AG04449 (cell line): ENCODE measurements at regions not wholly inside any gene's neighbourhood (a gene's known extent, or its start where the extent isn't known, plus 50 kb on each side); places are given as distances from the start of the nearest gene placed in this dataset.

Experiments
- CTCF ChIA-PET: fragments of 350-600 bp; formaldehyde crosslinking; extraction: SDS; loops from one replicate; lab custom pipeline; 2021; ENCODE audit warnings: antibody characterized with exemption; lab: Yijun Ruan, JAX
- POLR2A ChIA-PET: fragments of 400-600, 350-600 bp; formaldehyde crosslinking; extraction: SDS; loops from one replicate; lab custom pipeline; 2020; ENCODE audit warnings: antibody characterized with exemption, inconsistent platforms; lab: Yijun Ruan, JAX
- DNase-seq: peaks from one replicate; pipeline ENCODE4 v3.0.0-alpha.2; 2010; ENCODE audit warnings: low read depth, low spot score
- H3K4me3 ChIP-seq: 2 replicates; pipeline ENCODE4 v1.5.1; 2011; ENCODE audit warnings: low read depth, mild to moderate bottlenecking, control low read depth, low read length
- CTCF ChIP-seq: IDR thresholded peaks from one replicate; pipeline ENCODE4 v1.5.1; 2011; ENCODE audit warnings: mild to moderate bottlenecking, moderate library complexity, low read length, control low read depth, inconsistent platforms; ENCODE audit not compliant: insufficient read depth; ENCODE audit errors: missing control alignments

DNA sequence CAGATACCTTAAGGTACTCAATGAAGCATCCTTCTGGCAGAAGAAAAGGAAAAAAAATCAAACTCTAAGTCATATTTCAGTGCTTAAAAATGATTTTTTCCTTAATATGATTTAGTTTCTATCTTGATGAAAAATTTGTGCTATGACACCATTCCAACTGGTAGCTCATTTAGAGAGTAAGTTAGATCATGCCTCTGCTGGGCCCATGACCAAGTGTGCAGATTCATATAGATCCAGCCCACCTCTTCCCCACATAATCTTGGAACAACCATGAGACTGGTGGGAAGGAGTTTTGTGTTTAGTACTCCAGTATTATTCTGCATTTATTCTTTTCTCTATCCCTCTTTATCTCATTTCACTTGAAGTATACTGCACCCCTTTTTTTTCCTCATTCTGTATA, 908.3 kb downstream of the KCNMA1 start:
- no peak for DNase-seq
- no peak for TF ChIP-seq CTCF
- no peak overlapping the region for H3K4me3 ChIP-seq
- POLR2A ChIA-PET = no interaction called here
- CTCF ChIA-PET = no interaction called here

DNA sequence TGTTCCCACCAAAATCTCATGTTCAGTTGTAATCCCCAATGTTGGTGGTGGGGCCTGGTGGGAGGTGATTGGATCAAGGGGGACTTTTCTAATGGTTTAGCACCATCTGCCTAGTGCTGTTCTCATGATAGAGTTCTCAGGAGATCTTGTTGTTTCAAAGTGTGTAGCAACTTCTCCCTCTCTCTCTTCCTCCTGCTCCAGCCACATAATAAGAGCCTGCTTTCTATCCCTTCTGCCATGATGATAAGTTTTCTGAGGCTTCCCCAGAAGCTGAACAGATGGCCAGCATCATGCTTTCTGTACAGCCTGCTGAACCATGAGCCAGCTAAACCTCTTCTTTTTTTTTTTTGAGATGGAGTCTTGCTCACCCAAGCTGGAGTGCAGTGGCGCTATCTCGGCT, 910.6 kb downstream of the KCNMA1 start:
- POLR2A ChIA-PET = no interaction called here

DNA sequence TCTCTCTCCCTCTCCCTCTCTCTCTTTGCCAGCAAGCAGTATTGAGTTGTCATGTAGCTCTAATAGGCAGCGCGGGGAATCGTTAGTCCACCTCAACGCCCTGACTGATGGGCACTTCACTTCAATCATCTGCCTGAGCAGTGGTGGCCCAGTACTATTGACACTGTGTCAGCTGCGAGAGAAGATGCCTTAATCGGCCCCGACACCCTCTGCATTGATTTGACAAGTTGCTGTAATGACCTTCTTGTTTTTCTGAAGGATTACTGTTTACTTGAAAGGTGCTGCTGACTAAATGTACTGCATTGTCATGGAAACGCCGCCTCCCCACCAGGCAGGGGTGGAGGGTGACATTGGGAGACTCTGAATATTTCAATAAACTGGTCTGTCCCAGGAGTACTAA, 913.8 kb downstream of the KCNMA1 start:
- H3K4me3 ChIP-seq = no peak overlapping the region
- ChIA-PET CTCF (no interaction called here), POLR2A (no interaction called here)
- TF ChIP-seq CTCF = no peak
- DNase-seq = no peak

More for the DNA sequence above, 910.6 kb downstream of the KCNMA1 start:
- DNase-seq = no peak
- no peak overlapping the region for H3K4me3 ChIP-seq
- TF ChIP-seq CTCF = no peak
- CTCF ChIA-PET = no interaction called here

- H3K4me3 ChIP-seq = no peak overlapping the region
- no peak for TF ChIP-seq CTCF
- ChIA-PET POLR2A (no interaction called here), CTCF (interaction anchor here (1.7 kb wide), 1 partner anchor 263 kb away, joined by 4 read pairs; no protein-coding TSS in a partner anchor)
- DNase-seq = no peak
Observed at GRCh38 chr10:76721891-76722505, 915.6 kb downstream of the KCNMA1 start.

- DNase-seq = no peak
- no peak for TF ChIP-seq CTCF
- no peak overlapping the region for H3K4me3 ChIP-seq
- POLR2A ChIA-PET = no interaction called here
- CTCF ChIA-PET = no interaction called here
Observed at GRCh38 chr10:76719006-76719405, 918.6 kb downstream of the KCNMA1 start.

GRCh38 chr10:76717141-76717540, 920.5 kb downstream of the KCNMA1 start:
- CTCF ChIA-PET = no interaction called here

More at GRCh38 chr10:76717141-76717540, 920.5 kb downstream of the KCNMA1 start:
- no peak overlapping the region for H3K4me3 ChIP-seq
- POLR2A ChIA-PET = no interaction called here
- TF ChIP-seq CTCF = no peak
- peak; percentile 42 for DNase-seq
